Spleen (tissue), 11 donors: ENCODE measurements at regions not wholly inside any gene's neighbourhood (a gene's known extent, or its start where the extent isn't known, plus 50 kb on each side); places are given as distances from the start of the nearest gene placed in this dataset.

Experiments used
- DNase-seq: peaks from one replicate; pipeline ENCODE4 v3.0.0-alpha.2; 2020
- H3K27ac ChIP-seq, 8 donors: fragments of 200-600 bp; sonication (generic) in 7 of 8; 1 replicate in 4 of 8; 2 replicates in 4 of 8; pipeline versions ENCODE4 v1.5.0 to v1.8.0; 2016 to 2021; ENCODE audit warnings: inconsistent platforms in 4 of 8, mild to moderate bottlenecking in 4 of 8, moderate library complexity in 1 of 8
- H3K27me3 ChIP-seq, 7 donors: fragments of 200-600 bp; sonication (generic) in 6 of 7; replicated peaks in 1 of 7; 1 replicate in 4 of 7; 2 replicates in 3 of 7; pipeline versions ENCODE4 v1.5.0 to v1.8.0; 2016 to 2021; ENCODE audit warnings: inconsistent platforms in 3 of 7, mild to moderate bottlenecking in 1 of 7
- H3K36me3 ChIP-seq, 6 donors: fragments of 200-600 bp; sonication (generic) in 5 of 6; 1 replicate in 4 of 6; 2 replicates in 2 of 6; pipeline versions ENCODE4 v1.5.0 to v1.8.0; 2016 to 2021; ENCODE audit warnings: inconsistent platforms in 2 of 6
- H3K4me1 ChIP-seq, 6 donors: fragments of 200-600 bp; sonication (generic) in 5 of 6; 1 replicate in 3 of 6; 2 replicates in 3 of 6; pipeline versions ENCODE4 v1.5.0 to v1.8.0; 2016 to 2021; ENCODE audit warnings: inconsistent platforms in 3 of 6
- H3K4me3 ChIP-seq, 8 donors: fragments of 200-600 bp; sonication (generic) in 7 of 8; 1 replicate in 4 of 8; 2 replicates in 4 of 8; pipeline versions ENCODE4 v1.5.0 to v1.8.0; 2016 to 2021; ENCODE audit warnings: inconsistent platforms in 4 of 8, mild to moderate bottlenecking in 4 of 8, moderate library complexity in 2 of 8
- H3K9me3 ChIP-seq, 8 donors: fragments of 200-600 bp; sonication (generic) in 7 of 8; 1 replicate in 4 of 8; 2 replicates in 4 of 8; pipeline versions ENCODE4 v1.5.0 to v1.8.0; 2016 to 2021; ENCODE audit warnings: inconsistent platforms in 4 of 8
- CTCF ChIP-seq, 11 experiments: fragments of 200-600 bp in 7 of 11; fragments of 450-650 bp in 4 of 11; sonication (generic) in 4 of 11; IDR thresholded peaks in 8 of 11; conservative IDR thresholded peaks in 3 of 11; 1 replicate in 7 of 11; 2 replicates in 4 of 11; pipeline versions ENCODE4 v1.4.0 to v1.8.0; 2016 to 2021; ENCODE audit warnings: antibody characterized with exemption in 11 of 11, inconsistent platforms in 4 of 11, mild to moderate bottlenecking in 1 of 11
- POLR2A ChIP-seq, 3 donors: fragments of 450-650 bp; IDR thresholded peaks; one replicate each; pipeline ENCODE4 v1.5.1; 2017; ENCODE audit warnings: antibody characterized with exemption in 3 of 3, mild to moderate bottlenecking in 1 of 3
- POLR2AphosphoS5 ChIP-seq, 3 donors: sonication (generic); formaldehyde crosslinking; IDR thresholded peaks; one replicate each; pipeline ENCODE4 v1.5.1; 2017; ENCODE audit warnings: antibody characterized with exemption in 3 of 3
- WGBS, 5 donors: extraction: QIAGEN DNeasy Blood & Tissue Kit in 3 of 5; methylation state at CpG; one replicate each; pipeline versions ENCODE4 v1.1.5 to v1.1.7; 2013 to 2018; 5-methylcytosine and 5-hydroxymethylcytosine counted together
- intact Hi-C: fragments of 100-400 bp; cut with DNase I; formaldehyde crosslinking; loops from one replicate; pipeline ENCODE4 v1.15.0; 2023; ENCODE audit warnings: low total_unique reads
- donor health status: healthy with polysubstance abuse.
- donor health status: DM: no; HTN: no; CAD: no; lungs with moderate emphysema.
- donor health status: DM: no; HTN: no; CAD: no.
- donor health status: Bipolar disorder and iron deficiency.
- donor health status: healthy.
- donor health status: DM: no; HTN: no; CAD: no.
- donor health status: DM: yes; HTN: yes; CAD: no.

DNA sequence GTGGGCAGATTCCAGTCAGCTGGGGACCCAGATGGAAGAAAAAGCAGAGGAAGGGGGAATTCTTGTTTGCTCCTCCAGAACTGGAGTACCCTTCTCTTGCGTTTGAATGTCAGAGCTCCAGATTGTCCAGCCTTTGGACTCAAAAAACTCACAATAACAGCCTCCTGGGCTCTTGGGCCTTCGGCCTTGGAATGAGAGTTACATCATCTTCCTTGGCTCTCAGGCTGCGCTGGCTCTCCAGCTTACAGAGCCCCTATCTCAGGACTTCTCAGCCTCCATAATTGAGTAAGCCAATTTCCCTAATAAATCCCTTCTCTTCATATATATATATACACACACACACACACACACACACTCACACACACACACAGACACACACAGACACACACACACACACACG, 1215.7 kb upstream of the SLC10A2 start:
- Histone ChIP-seq H3K4me1 (no peaks in the 10 kb centered on the region), H3K4me3 (no peak overlapping the region), H3K36me3 (no peaks in the 10 kb centered on the region), H3K9me3 (peaks cover 0 to 24% (median 8%) of the 10 kb centered on the region in 8 donors), H3K27me3 (no peaks in the 10 kb centered on the region), H3K27ac (no peak overlapping the region)
- WGBS, 5 donors = 84 to 96% (median 89%) methylated on average over 4 of the region's 4 CpGs
- no peak for TF ChIP-seq CTCF (IDR thresholded peaks at IDR 0.05 in 8 of 11, conservative IDR thresholded peaks at IDR 0.05 in 3 of 11)
- TF ChIP-seq POLR2A (IDR thresholded peaks at IDR 0.05) = no peak
- TF ChIP-seq POLR2AphosphoS5 (IDR thresholded peaks at IDR 0.05) = no peak
- intact Hi-C loops = no loop called here
- DNase-seq = no peak

DNA sequence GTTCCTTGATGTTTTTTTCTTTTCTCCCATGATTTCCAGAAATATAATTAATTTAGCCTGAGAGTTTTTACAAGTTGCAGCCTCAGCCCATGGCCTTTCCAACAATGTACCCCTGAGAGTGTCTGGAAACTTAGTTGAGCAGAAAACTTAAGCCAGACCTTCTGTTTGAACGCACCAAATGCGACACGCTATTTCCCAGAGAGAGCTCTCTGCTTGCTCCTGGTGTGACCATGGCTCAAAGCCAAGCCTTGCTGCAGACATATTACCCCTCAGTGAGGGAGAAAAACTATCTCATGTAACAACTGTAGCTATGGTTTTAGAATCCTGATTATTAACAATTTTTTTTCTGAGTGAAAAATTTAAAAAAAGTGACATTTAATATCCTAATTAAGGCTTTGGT, 1204.5 kb upstream of the SLC10A2 start:
- Histone ChIP-seq H3K27me3 (no peaks in the 10 kb centered on the region), H3K36me3 (no peaks in the 10 kb centered on the region), H3K4me1 (no peaks in the 10 kb centered on the region), H3K9me3 (peaks cover 0 to 9% (median 2%) of the 10 kb centered on the region in 8 donors), H3K27ac (no peak overlapping the region), H3K4me3 (no peak overlapping the region)
- WGBS, 5 donors = 88 to 95% (median 91%) methylated on average over 3 of the region's 3 CpGs
- intact Hi-C loops = no loop called here
- no peak for DNase-seq
- no peak for TF ChIP-seq POLR2A (IDR thresholded peaks at IDR 0.05)
- TF ChIP-seq POLR2AphosphoS5 (IDR thresholded peaks at IDR 0.05) = no peak
- no peak for TF ChIP-seq CTCF (IDR thresholded peaks at IDR 0.05 in 8 of 11, conservative IDR thresholded peaks at IDR 0.05 in 3 of 11)

DNA sequence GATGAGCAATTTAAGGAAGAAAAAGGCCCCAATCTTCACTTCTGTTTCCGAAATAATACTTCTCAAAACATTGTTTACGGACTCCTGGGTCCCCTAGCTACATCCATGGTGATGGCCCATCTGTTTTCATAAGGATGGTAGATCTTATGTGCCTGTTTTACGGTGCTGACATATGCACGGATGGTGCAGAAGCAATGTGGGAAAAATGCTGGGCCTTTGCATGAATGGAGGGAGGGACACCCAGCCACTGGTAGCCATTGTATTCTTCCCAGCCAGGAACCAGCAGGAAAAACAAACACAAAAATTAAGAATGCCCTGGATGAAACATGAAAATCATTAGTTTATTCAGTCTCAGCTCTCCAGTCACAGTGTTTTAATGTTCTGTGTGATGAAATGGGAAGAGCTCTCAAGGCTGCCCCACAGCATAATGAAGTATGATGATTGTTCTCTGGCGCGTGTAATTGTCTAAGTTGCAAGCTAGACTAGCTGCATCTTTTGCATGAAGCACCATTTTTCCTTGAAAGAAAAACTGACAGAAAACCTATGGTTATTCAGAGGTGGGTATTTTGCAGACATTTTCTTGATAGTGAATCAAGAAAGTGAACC, 1201.1 kb upstream of the SLC10A2 start:
- no peaks in the 10 kb centered on the region for H3K27me3 ChIP-seq
- no peak for TF ChIP-seq POLR2A (IDR thresholded peaks at IDR 0.05)
- TF ChIP-seq POLR2AphosphoS5 (IDR thresholded peaks at IDR 0.05) = no peak
- no peak for TF ChIP-seq CTCF (IDR thresholded peaks at IDR 0.05 in 8 of 11, conservative IDR thresholded peaks at IDR 0.05 in 3 of 11)
- peaks cover 0 to 4% (median 0%) of the 10 kb centered on the region in 8 donors for H3K9me3 ChIP-seq
- 86 to 91% (median 88%) methylated on average over 6 of the region's 6 CpGs for WGBS, 5 donors
- H3K4me3 ChIP-seq = no peak overlapping the region
- H3K4me1 ChIP-seq = no peaks in the 10 kb centered on the region
- H3K36me3 ChIP-seq = no peaks in the 10 kb centered on the region
- intact Hi-C loops = no loop called here
- DNase-seq = no peak
- H3K27ac ChIP-seq = no peak overlapping the region

- intact Hi-C loops = no loop called here
- TF ChIP-seq CTCF (IDR thresholded peaks at IDR 0.05 in 8 of 11, conservative IDR thresholded peaks at IDR 0.05 in 3 of 11) (no peak), POLR2AphosphoS5 (IDR thresholded peaks at IDR 0.05) (no peak), POLR2A (IDR thresholded peaks at IDR 0.05) (no peak)
- Histone ChIP-seq H3K9me3 (peaks cover 0 to 10% (median 0%) of the 10 kb centered on the region in 8 donors), H3K36me3 (no peaks in the 10 kb centered on the region), H3K4me3 (no peak overlapping the region), H3K27ac (no peak overlapping the region), H3K4me1 (no peaks in the 10 kb centered on the region), H3K27me3 (no peaks in the 10 kb centered on the region)
- 78 to 89% (median 84%) methylated on average over 3 of the region's 3 CpGs for WGBS, 5 donors
- no peak for DNase-seq
Observed at GRCh38 chr13:104256701-104257100, 1190.5 kb upstream of the SLC10A2 start.
